B cell (primary cell): ENCODE measurements at regions not wholly inside any gene's neighbourhood (a gene's known extent, or its start where the extent isn't known, plus 50 kb on each side); places are given as distances from the start of the nearest gene placed in this dataset.

Experiments
- CTCF ChIP-seq: fragments of 200-600 bp; IDR thresholded peaks from one replicate; pipeline ENCODE4 v1.8.0; 2022; ENCODE audit warnings: antibody characterized with exemption, mild to moderate bottlenecking
- EZH2 ChIP-seq: IDR thresholded peaks from 2 replicates; pipeline ENCODE4 v1.6.1; 2012; ENCODE audit warnings: borderline replicate concordance, low read depth, mild to moderate bottlenecking, moderate library complexity, low read length; ENCODE audit not compliant: insufficient read depth, poor library complexity, severe bottlenecking

- TF ChIP-seq CTCF (no peak), EZH2 (no peak)
Observed at GRCh38 chr14:100660498-100660881, 66.2 kb upstream of the DLK1 start.
